ENCODE measurements at regions not wholly inside any gene's neighbourhood (a gene's known extent, or its start where the extent isn't known, plus 50 kb on each side); places are given as distances from the start of the nearest gene placed in this dataset.

- TF ChIP-seq CTCF (conservative IDR thresholded peaks at IDR 0.05), result no peak
- TF ChIP-seq ZFX (IDR thresholded peaks at IDR 0.05), result no peak
Measured at GRCh38 chr11:103845331-103845730, 191.1 kb upstream of the DDI1 start.
